GM13976 (cell line): ENCODE measurements at regions not wholly inside any gene's neighbourhood (a gene's known extent, or its start where the extent isn't known, plus 50 kb on each side); places are given as distances from the start of the nearest gene placed in this dataset.
"Not testable (repeated sequence)": the region's sequence is repeated elsewhere in the genome, so short reads cannot be mapped to it uniquely, and the experiment has no call there.

Experiments
- DNase-seq: peaks from one replicate; pipeline ENCODE4 v3.0.0; 2012; ENCODE audit warnings: low spot score
- CTCF ChIP-seq: IDR thresholded peaks from 2 replicates; pipeline ENCODE4 v1.5.1; 2012; ENCODE audit warnings: borderline replicate concordance, mild to moderate bottlenecking; ENCODE audit not compliant: insufficient read depth; ENCODE audit errors: extremely low read depth, missing control alignments, control extremely low read depth
- in situ Hi-C: fragments of 300-500 bp; cut with MboI; formaldehyde crosslinking; loops from one replicate; pipeline ENCODE4 v1.12.0; 2022; ENCODE audit warnings: low sequenced_read_pairs, mixed read lengths, inconsistent platforms; ENCODE audit not compliant: unreplicated experiment

GRCh38 chr12:31815096-31815495 lies 86.3 kb upstream of the AMN1 start:
- DNase-seq = no peak
- TF ChIP-seq CTCF = no peak
- in situ Hi-C loops = no loop called here

GRCh38 chr12:31813305-31813704 lies 84.5 kb upstream of the AMN1 start:
- in situ Hi-C loops = no loop called here
- peak; percentile 10 for TF ChIP-seq CTCF

GRCh38 chr12:31807773-31808097 lies 78.9 kb upstream of the AMN1 start:
- in situ Hi-C loops = no loop called here
- no peak for DNase-seq
- no peak for TF ChIP-seq CTCF

More at GRCh38 chr12:31813305-31813704, 84.5 kb upstream of the AMN1 start:
- DNase-seq = no peak

- in situ Hi-C loops, DNase-seq: not testable (repeated sequence)
Observed at GRCh38 chr12:31807081-31807772, 78.4 kb upstream of the AMN1 start.

GRCh38 chr12:31805681-31806080 lies 76.9 kb upstream of the AMN1 start:
- DNase-seq, in situ Hi-C loops: not testable (repeated sequence)

GRCh38 chr12:31804707-31805106 lies 75.9 kb upstream of the AMN1 start:
- in situ Hi-C loops, DNase-seq: not testable (repeated sequence)

GRCh38 chr12:31804185-31804504 lies 75.3 kb upstream of the AMN1 start:
- TF ChIP-seq CTCF = no peak
- in situ Hi-C loops = no loop called here
- peak; percentile 58 for DNase-seq

- TF ChIP-seq CTCF = no peak
- in situ Hi-C loops = no loop called here
- DNase-seq = no peak
Observed at GRCh38 chr12:31803306-31804184, 74.7 kb upstream of the AMN1 start.
